ENCODE measurements at regions not wholly inside any gene's neighbourhood (a gene's known extent, or its start where the extent isn't known, plus 50 kb on each side); places are given as distances from the start of the nearest gene placed in this dataset.

DNA sequence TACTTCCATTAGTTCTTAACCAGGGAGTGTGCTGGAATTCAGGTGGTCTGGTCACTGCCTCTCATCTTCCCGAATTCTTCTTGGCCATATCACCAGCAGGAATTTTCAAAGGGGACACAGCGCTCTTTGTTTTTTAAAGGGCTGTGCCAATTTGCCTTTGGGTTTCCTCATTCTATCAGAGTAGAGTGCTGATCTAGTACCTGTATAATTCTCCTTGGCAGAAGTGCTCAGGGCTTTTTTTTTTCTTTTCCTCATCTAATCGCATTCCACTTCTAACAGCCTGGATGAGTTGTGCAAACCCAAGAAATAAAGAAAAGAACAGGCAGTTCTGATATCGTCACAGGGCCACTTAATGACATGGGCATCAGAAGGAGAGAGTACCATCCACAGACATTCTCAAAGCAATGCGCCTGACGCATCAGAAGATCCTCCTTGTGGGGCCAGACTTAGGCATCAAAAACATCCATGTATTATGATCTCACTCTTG, 121.0 kb downstream of the ASB7 start:
- DNase-seq (ENCODE audit: low read depth) = no peak
- no peak overlapping the region for H3K4me3 ChIP-seq (ENCODE audit: low read depth, low read length)
- TF ChIP-seq MYC (IDR thresholded peaks at IDR 0.05; ENCODE audit: low read depth, low read length) = no peak
- TF ChIP-seq, protein P1, sequence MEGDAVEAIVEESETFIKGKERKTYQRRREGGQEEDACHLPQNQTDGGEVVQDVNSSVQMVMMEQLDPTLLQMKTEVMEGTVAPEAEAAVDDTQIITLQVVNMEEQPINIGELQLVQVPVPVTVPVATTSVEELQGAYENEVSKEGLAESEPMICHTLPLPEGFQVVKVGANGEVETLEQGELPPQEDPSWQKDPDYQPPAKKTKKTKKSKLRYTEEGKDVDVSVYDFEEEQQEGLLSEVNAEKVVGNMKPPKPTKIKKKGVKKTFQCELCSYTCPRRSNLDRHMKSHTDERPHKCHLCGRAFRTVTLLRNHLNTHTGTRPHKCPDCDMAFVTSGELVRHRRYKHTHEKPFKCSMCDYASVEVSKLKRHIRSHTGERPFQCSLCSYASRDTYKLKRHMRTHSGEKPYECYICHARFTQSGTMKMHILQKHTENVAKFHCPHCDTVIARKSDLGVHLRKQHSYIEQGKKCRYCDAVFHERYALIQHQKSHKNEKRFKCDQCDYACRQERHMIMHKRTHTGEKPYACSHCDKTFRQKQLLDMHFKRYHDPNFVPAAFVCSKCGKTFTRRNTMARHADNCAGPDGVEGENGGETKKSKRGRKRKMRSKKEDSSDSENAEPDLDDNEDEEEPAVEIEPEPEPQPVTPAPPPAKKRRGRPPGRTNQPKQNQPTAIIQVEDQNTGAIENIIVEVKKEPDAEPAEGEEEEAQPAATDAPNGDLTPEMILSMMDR (IDR thresholded peaks at IDR 0.05; ENCODE audit: low read depth, low read length) = no peak
- TF ChIP-seq POLR2A (IDR thresholded peaks at IDR 0.05; ENCODE audit: extremely low read depth, insufficient read length) = no peak
- TF ChIP-seq, protein P2, sequence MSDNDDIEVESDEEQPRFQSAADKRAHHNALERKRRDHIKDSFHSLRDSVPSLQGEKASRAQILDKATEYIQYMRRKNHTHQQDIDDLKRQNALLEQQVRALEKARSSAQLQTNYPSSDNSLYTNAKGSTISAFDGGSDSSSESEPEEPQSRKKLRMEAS (IDR thresholded peaks at IDR 0.05; ENCODE audit: low read depth, low read length) = no peak

DNA sequence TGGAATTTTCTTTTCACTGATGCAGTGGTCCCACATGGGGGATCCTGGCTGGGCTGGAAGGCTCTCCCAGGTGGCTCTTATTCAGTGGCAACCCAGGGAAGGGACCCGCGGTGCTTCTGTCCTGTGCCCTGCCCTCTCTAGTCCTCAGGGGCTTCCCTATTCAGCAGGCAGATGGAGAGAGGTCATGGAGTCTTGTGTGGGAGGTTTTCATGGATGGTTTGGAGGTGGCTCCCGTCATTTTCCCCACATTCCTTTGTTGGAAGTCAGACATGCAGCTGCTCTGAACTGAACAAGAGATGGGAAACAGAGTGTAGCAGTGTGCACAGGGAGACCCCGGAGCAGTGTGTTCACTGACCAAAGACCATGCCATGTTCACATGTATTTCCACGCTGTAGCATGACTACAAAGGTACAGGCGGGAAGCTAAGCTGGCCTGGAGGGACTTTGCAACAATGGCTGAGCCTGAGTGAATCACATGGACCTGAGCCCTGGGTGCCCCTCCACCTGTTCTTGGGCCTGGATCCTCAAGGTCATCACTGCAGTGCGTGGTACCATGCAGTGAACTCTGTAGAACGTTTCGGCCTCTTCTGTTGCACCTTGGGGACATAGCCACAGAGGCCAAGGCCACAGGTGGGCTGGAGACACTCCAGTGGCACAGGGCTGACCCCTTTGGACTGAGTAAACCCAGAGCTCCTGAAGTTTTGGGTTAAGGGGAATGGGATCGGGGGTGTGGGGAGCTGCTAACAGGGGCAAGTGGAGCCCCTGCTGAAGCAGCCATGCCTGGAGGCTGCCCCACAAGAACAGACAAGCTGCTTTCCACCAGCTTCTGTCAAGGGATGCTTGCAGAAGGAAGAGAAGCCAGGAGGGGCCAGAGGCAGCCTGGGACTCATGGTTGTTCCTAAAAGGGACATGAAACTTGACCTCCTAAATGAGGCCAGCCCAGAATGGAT, 123.0 kb downstream of the ASB7 start:
- TF ChIP-seq, protein P1 (IDR thresholded peaks at IDR 0.05; ENCODE audit: low read depth, low read length) = no peak
- no peak for TF ChIP-seq POLR2A (IDR thresholded peaks at IDR 0.05; ENCODE audit: extremely low read depth, insufficient read length)
- TF ChIP-seq MYC (IDR thresholded peaks at IDR 0.05; ENCODE audit: low read depth, low read length) = no peak
- TF ChIP-seq, protein P2 (IDR thresholded peaks at IDR 0.05; ENCODE audit: low read depth, low read length) = no peak
- no peak overlapping the region for H3K4me3 ChIP-seq (ENCODE audit: low read depth, low read length)
- no peak for DNase-seq (ENCODE audit: low read depth)

DNA sequence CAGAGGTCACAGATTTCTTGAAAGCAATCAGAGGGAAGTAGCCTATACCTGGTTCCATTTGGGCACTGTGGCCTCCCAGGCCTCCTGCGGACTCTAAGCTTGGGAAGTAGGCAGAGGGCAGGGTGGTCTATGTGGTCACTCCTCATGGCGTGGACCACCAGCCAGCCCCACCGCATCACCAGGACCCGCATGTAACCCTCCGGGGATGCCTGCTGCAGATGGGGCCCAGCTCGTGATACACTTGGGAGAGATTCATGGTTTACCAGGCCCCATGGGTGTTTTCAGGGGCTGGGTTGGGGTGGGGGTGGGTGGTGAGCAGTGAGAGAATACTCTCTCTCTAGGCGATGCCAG, 123.7 kb downstream of the ASB7 start:
- no peak for DNase-seq (ENCODE audit: low read depth)
- no peak overlapping the region for H3K4me3 ChIP-seq (ENCODE audit: low read depth, low read length)
- TF ChIP-seq POLR2A (IDR thresholded peaks at IDR 0.05; ENCODE audit: extremely low read depth, insufficient read length) (no peak), MYC (IDR thresholded peaks at IDR 0.05; ENCODE audit: low read depth, low read length) (no peak)
- TF ChIP-seq, protein P1 (IDR thresholded peaks at IDR 0.05; ENCODE audit: low read depth, low read length) = no peak
- TF ChIP-seq, protein P2 (IDR thresholded peaks at IDR 0.05; ENCODE audit: low read depth, low read length) = no peak

DNA sequence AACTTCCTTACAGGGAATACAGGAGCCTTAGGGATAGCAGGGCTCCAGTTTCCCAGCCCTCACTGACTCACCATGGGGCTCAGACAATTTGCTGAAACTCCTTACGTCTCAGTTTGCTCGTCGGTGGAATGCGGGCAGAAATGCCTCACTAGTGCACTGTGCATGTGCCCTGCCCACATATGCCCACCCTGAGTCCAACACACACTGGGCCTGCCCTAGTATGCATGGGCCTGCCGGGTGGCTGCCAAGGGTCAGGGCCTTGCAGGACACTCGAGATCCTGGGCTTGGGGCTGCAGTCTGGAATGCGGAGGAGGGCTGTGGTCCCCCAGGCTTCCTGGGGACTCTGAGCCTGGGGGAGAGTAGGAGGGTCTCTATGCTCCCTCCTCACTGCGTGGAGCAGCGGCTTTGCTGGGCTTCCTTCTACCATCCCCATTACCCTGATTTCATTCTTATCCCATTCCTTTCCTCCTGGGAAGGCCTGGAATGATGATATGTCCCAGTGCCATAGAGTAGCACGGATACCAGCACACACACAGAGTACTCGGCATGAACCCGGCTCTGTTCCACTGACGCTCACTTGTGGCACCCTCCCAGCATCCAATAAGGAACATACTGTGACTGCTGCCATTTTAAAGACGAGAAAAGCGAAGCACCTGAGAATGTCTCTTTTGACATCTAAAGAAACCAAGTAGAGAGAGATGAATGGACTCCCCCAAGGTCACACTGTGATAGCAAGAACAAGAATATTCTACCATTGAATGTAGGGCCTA, 124.2 kb downstream of the ASB7 start:
- DNase-seq (ENCODE audit: low read depth) = no peak
- TF ChIP-seq MYC (IDR thresholded peaks at IDR 0.05; ENCODE audit: low read depth, low read length) (no peak), POLR2A (IDR thresholded peaks at IDR 0.05; ENCODE audit: extremely low read depth, insufficient read length) (no peak)
- TF ChIP-seq, protein P1 (IDR thresholded peaks at IDR 0.05; ENCODE audit: low read depth, low read length) = no peak
- TF ChIP-seq, protein P2 (IDR thresholded peaks at IDR 0.05; ENCODE audit: low read depth, low read length) = no peak
- no peak overlapping the region for H3K4me3 ChIP-seq (ENCODE audit: low read depth, low read length)

DNA sequence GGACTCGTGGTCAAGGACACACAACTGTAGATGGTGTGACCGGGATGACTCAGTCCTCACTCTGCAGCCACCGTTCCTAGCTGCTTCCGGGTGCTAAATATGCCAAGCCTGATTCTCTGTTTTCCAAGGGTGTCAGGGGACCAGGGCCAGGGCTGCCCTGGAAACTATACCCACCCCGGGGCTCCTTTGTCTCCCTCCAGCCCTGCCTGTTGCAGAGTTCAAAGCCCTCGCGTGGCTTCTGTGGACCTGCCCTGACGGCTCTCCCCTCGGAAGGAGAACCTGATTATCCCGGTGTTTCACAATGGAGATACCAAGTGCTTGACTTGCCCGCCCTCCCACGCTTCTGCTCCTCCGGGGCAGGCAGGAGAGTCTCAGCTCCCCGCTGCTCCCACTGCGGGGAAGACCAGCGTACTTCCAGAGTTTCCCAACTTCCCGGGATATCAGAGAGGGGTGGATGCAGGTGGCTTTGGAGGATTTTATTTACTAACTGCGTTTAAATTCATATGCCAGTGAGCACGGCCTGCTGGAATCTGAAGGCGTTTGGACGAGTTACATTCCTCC, 125.0 kb downstream of the ASB7 start:
- H3K4me3 ChIP-seq (ENCODE audit: low read depth, low read length) = no peak overlapping the region
- TF ChIP-seq, protein P1 (IDR thresholded peaks at IDR 0.05; ENCODE audit: low read depth, low read length) = no peak
- DNase-seq (ENCODE audit: low read depth) = peak; percentile 58
